Fibroblast of lung (primary cell): ENCODE measurements at regions not wholly inside any gene's neighbourhood (a gene's known extent, or its start where the extent isn't known, plus 50 kb on each side); places are given as distances from the start of the nearest gene placed in this dataset.

ENCODE experiments used
- DNase-seq, 2 donors: peaks; one replicate each; pipeline versions ENCODE4 v3.0.0 to v3.0.0-alpha.2; 2010; ENCODE audit warnings: low read depth in 2 of 2
- H2AFZ ChIP-seq: 2 replicates; pipeline ENCODE4 v1.5.1; 2012; ENCODE audit warnings: low read length, control low read depth, inconsistent platforms
- H3K27ac ChIP-seq: 2 replicates; pipeline ENCODE4 v1.5.1; 2011; ENCODE audit warnings: low read length, control low read depth; ENCODE audit not compliant: insufficient read depth
- H3K27me3 ChIP-seq: 2 replicates; pipeline ENCODE4 v1.5.1; 2011; ENCODE audit warnings: mild to moderate bottlenecking, low read length; ENCODE audit not compliant: control insufficient read depth, insufficient read depth
- H3K36me3 ChIP-seq: 2 replicates; pipeline ENCODE4 v1.5.1; 2011; ENCODE audit warnings: low read length; ENCODE audit not compliant: control insufficient read depth, insufficient read depth
- H3K4me1 ChIP-seq: 2 replicates; pipeline ENCODE4 v1.5.1; 2011; ENCODE audit warnings: low read length; ENCODE audit not compliant: control insufficient read depth, insufficient read depth; ENCODE audit errors: extremely low read depth
- H3K4me2 ChIP-seq: 2 replicates; pipeline ENCODE4 v1.5.1; 2011; ENCODE audit warnings: low read length, control low read depth; ENCODE audit not compliant: insufficient read depth; ENCODE audit errors: extremely low read depth
- H3K4me3 ChIP-seq, 4 experiments: fragments of 200-600 bp in 1 of 4; sonication (generic) in 1 of 4; replicated peaks in 1 of 4; 2 replicates each; pipeline ENCODE4 v1.5.1; 2011 to 2016; ENCODE audit warnings: low read length in 4 of 4, low read depth in 3 of 4, mild to moderate bottlenecking in 3 of 4, control low read depth in 2 of 4, inconsistent platforms in 1 of 4, mixed read lengths in 1 of 4; ENCODE audit not compliant: insufficient read depth in 1 of 4; ENCODE audit errors: control extremely low read depth in 1 of 4
- H3K79me2 ChIP-seq: 2 replicates; pipeline ENCODE4 v1.5.1; 2012; ENCODE audit warnings: mild to moderate bottlenecking, low read length, inconsistent platforms; ENCODE audit not compliant: control insufficient read depth, insufficient read depth
- H3K9ac ChIP-seq: 2 replicates; pipeline ENCODE4 v1.5.1; 2011; ENCODE audit warnings: mild to moderate bottlenecking, low read length, control low read depth; ENCODE audit not compliant: insufficient read depth
- H3K9me3 ChIP-seq: 2 replicates; pipeline ENCODE4 v1.5.1; 2012; ENCODE audit warnings: low read depth, low read length; ENCODE audit not compliant: control insufficient read depth, insufficient read depth
- H4K20me1 ChIP-seq: 2 replicates; pipeline ENCODE4 v1.5.1; 2011; ENCODE audit warnings: low read length; ENCODE audit not compliant: control insufficient read depth, insufficient read depth; ENCODE audit errors: extremely low read depth
- EZH2 ChIP-seq: IDR thresholded peaks from 2 replicates; pipeline ENCODE4 v1.5.1; 2012; ENCODE audit warnings: low read length, control low read depth, mild to moderate bottlenecking; ENCODE audit errors: missing control alignments
- TF ChIP-seq, protein P1 (sequence below), 2 donors: IDR thresholded peaks in 1 of 2; conservative IDR thresholded peaks in 1 of 2; 1 replicate in 1 of 2; 2 replicates in 1 of 2; pipeline ENCODE4 v1.5.1; 2011 to 2012; ENCODE audit warnings: low read length in 2 of 2, control low read depth in 1 of 2, inconsistent platforms in 1 of 2, low read depth in 1 of 2, mild to moderate bottlenecking in 1 of 2

DNA sequence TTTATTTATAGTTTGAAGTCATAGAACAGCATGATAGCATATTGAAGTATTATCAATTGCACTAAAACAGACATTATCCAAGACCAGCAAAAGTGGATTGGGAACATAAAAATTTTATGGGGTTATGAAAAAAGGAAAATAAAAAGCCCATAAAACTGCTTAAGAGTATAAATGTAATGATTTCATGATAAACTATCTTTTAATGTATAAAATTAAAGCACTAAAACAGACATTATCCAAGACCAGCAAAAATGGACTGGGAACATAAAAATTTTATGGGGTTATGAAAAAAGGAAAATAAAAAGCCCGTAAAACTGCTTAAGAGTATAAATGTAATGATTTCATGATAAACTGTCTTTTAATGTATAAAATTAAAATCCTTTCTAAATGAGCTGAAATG is 119.0 kb upstream of the DAPK1 start:
- Histone ChIP-seq H3K4me2 (no peak overlapping the region), H3K27me3 (no peaks in the 10 kb centered on the region), H3K36me3 (no peaks in the 10 kb centered on the region), H2AFZ (no peak overlapping the region), H3K4me3 (no peak overlapping the region), H3K4me1 (no peaks in the 10 kb centered on the region), H3K9ac (no peak overlapping the region), H4K20me1 (no peaks in the 10 kb centered on the region), H3K27ac (no peak overlapping the region), H3K9me3 (no peaks in the 10 kb centered on the region), H3K79me2 (no peaks in the 10 kb centered on the region)
- DNase-seq = no peak
- TF ChIP-seq EZH2 = no peak
- TF ChIP-seq, protein P1, sequence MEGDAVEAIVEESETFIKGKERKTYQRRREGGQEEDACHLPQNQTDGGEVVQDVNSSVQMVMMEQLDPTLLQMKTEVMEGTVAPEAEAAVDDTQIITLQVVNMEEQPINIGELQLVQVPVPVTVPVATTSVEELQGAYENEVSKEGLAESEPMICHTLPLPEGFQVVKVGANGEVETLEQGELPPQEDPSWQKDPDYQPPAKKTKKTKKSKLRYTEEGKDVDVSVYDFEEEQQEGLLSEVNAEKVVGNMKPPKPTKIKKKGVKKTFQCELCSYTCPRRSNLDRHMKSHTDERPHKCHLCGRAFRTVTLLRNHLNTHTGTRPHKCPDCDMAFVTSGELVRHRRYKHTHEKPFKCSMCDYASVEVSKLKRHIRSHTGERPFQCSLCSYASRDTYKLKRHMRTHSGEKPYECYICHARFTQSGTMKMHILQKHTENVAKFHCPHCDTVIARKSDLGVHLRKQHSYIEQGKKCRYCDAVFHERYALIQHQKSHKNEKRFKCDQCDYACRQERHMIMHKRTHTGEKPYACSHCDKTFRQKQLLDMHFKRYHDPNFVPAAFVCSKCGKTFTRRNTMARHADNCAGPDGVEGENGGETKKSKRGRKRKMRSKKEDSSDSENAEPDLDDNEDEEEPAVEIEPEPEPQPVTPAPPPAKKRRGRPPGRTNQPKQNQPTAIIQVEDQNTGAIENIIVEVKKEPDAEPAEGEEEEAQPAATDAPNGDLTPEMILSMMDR (conservative IDR thresholded peaks at IDR 0.05 in 1 of 2, IDR thresholded peaks at IDR 0.05 in 1 of 2; ENCODE audit: low read depth in 1 of 2, low read length in 2 of 2) = no peak

DNA sequence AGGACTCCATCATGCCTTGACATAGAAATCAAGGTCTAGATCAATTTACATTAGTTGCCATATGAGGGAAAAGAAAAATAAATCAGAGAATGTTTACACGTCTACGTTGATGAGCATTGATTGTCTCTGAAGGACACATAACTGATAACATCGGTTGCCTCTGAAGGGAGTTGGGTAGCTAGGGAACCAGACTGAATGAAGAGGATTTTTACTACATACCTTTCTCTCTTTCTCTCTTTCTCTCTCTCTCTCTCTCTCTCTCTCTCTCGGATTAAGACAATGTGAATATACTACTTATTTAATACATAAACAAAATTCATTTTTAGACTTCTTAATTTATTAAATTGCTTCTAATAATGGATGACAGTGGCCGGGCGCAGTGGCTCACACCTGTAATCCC is 118.4 kb upstream of the DAPK1 start:
- no peak overlapping the region for H3K9ac ChIP-seq
- no peak for DNase-seq
- no peak overlapping the region for H3K4me3 ChIP-seq
- no peaks in the 10 kb centered on the region for H3K9me3 ChIP-seq
- H3K36me3 ChIP-seq = no peaks in the 10 kb centered on the region
- H3K27ac ChIP-seq = no peak overlapping the region
- no peaks in the 10 kb centered on the region for H3K79me2 ChIP-seq
- H3K27me3 ChIP-seq = no peaks in the 10 kb centered on the region
- H3K4me2 ChIP-seq = no peak overlapping the region
- no peak for TF ChIP-seq EZH2
- TF ChIP-seq, protein P1 (conservative IDR thresholded peaks at IDR 0.05 in 1 of 2, IDR thresholded peaks at IDR 0.05 in 1 of 2; ENCODE audit: low read depth in 1 of 2, low read length in 2 of 2) = no peak
- no peak overlapping the region for H2AFZ ChIP-seq
- H3K4me1 ChIP-seq = no peaks in the 10 kb centered on the region
- H4K20me1 ChIP-seq = no peaks in the 10 kb centered on the region

DNA sequence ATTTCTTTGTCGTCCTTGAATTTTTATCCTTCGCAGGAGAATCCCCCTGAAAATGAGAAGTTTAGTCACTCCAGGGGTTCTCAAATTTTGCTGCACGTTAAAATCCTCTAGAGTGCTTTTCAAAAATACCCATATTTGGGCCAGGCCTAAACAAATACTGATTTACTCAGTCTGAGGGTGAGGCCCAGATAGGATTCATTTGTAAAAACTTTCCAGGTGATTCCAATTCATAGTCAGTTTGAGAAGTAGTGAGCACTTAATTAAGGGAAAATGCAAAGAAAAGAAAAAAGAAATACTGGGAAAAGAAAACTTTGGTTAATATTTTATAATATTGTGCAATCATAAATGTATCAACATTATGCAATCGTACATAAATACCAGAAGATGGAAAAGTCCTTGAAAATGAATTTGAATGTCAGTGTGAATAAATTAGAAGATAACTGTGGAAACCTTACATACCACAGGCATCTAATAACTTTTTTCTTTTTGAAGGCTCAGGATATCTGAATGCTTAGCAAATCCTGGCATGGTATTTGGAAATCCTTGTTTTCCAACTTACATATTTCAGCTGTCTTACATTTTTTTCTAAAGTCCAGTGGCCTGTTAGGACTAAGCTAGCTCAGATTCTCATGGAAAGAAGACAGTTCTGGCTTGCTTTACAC is 116.5 kb upstream of the DAPK1 start:
- Histone ChIP-seq H3K36me3 (no peaks in the 10 kb centered on the region), H3K4me3 (no peak overlapping the region), H3K79me2 (no peaks in the 10 kb centered on the region), H3K27me3 (no peaks in the 10 kb centered on the region), H3K27ac (no peak overlapping the region), H2AFZ (no peak overlapping the region), H3K4me2 (no peak overlapping the region), H3K4me1 (no peaks in the 10 kb centered on the region), H4K20me1 (no peaks in the 10 kb centered on the region), H3K9me3 (no peaks in the 10 kb centered on the region), H3K9ac (no peak overlapping the region)
- TF ChIP-seq, protein P1 (conservative IDR thresholded peaks at IDR 0.05 in 1 of 2, IDR thresholded peaks at IDR 0.05 in 1 of 2; ENCODE audit: low read depth in 1 of 2, low read length in 2 of 2) = no peak
- no peak for TF ChIP-seq EZH2
- peak; percentile 80 to 91 for DNase-seq
